MCF 10A (cell line): ENCODE measurements at regions not wholly inside any gene's neighbourhood (a gene's known extent, or its start where the extent isn't known, plus 50 kb on each side); places are given as distances from the start of the nearest gene placed in this dataset.

Experiments
- BruUV-seq: library from RNA; stranded (reverse); fragments of 400-500 nt; replicated peaks from 2 replicates; lab custom pipeline; 2021; lab: Mats Ljungman, UMichigan
- CTCF ChIA-PET: fragments of 300-600 bp; sonication (Branson Sonifier 250); formaldehyde crosslinking; extraction: SDS; loops from one replicate; lab custom pipeline; 2021; ENCODE audit warnings: antibody characterized with exemption, inconsistent platforms; lab: Yijun Ruan, JAX
- POLR2A ChIA-PET: fragments of 300-600, 350-650 bp; sonication (Branson Sonifier 250); formaldehyde crosslinking; extraction: SDS; loops from one replicate; lab custom pipeline; 2020; ENCODE audit warnings: antibody characterized with exemption, inconsistent platforms; lab: Yijun Ruan, JAX
- DNase-seq: peaks from one replicate; pipeline ENCODE4 v3.0.0-alpha.2; 2018; ENCODE audit not compliant: unreplicated experiment
- H3K27ac Mint-ChIP-seq: one replicate; pipeline ENCODE4 v1.8.0; 2022; ENCODE audit warnings: mild to moderate bottlenecking, low read depth, mixed read lengths; ENCODE audit not compliant: unreplicated experiment
- H3K27me3 Mint-ChIP-seq: one replicate; pipeline ENCODE4 v1.8.0; 2022; ENCODE audit warnings: mixed read lengths; ENCODE audit not compliant: insufficient read depth, unreplicated experiment
- H3K36me3 Mint-ChIP-seq: one replicate; pipeline ENCODE4 v1.8.0; 2022; ENCODE audit warnings: mild to moderate bottlenecking, moderate library complexity, mixed read lengths; ENCODE audit not compliant: insufficient read depth, unreplicated experiment
- H3K4me1 Mint-ChIP-seq: one replicate; pipeline ENCODE4 v1.8.0; 2022; ENCODE audit warnings: mixed read lengths; ENCODE audit not compliant: insufficient read depth, unreplicated experiment
- H3K4me3 Mint-ChIP-seq: one replicate; pipeline ENCODE4 v1.8.0; 2022; ENCODE audit warnings: mild to moderate bottlenecking, moderate library complexity, mixed read lengths; ENCODE audit not compliant: unreplicated experiment
- H3K9me3 Mint-ChIP-seq: one replicate; pipeline ENCODE4 v1.8.0; 2022; ENCODE audit warnings: mixed read lengths; ENCODE audit not compliant: unreplicated experiment
- intact Hi-C: fragments of 100-400 bp; cut with micrococcal nuclease; formaldehyde crosslinking; loops from 2 replicates; pipeline ENCODE4 v1.14.1; 2022
- TF ChIP-seq, protein P1 (sequence below): fragments of 200-600 bp; IDR thresholded peaks from one replicate; pipeline ENCODE4 v1.8.0; 2022; ENCODE audit warnings: antibody characterized with exemption, mild to moderate bottlenecking; ENCODE audit not compliant: unreplicated experiment

DNA sequence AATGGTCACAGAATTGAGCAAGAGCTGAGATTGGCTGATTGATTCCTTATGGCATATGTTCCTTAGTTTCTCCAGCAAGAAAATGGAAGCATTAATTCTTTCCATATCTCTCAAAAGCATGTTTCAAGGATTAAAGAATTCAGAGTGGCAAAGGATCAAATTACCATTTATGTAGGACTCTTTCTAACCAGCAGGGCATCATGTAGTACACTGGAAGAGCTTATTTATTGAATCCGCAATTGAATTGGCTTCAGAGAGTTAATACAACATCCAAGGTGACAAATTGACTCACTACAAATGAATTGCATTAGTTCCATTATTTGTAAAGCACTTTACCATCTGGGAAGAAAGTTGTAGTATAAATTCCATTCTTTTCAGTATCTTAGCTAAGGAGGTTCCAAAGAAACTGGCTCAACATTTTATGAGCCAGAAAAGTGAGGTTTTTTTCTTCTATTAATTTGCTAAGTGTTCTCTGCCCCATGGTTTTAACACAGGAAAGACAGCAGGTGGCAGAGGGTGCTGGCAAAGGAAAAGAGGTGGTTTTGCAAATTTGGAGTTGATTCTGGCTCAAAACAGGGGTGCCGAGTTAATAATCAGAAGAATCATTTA is 409.9 kb downstream of the MTX2 start:
- intact Hi-C loops: no loop called here
- no peaks in the 10 kb centered on the region for H3K9me3 Mint-ChIP-seq
- H3K4me1 Mint-ChIP-seq: peaks cover 7% of the 10 kb centered on the region
- no TSS peak for BruUV-seq
- CTCF ChIA-PET: interaction anchor here (0.6 to 0.9 kb wide), 3 partner anchors 25 to 1864 kb away, joined by 3 to 4 read pairs (median 3); no protein-coding TSS in a partner anchor
- no peak for DNase-seq
- no peak overlapping the region for H3K4me3 Mint-ChIP-seq
- no peaks in the 10 kb centered on the region for H3K27me3 Mint-ChIP-seq
- H3K36me3 Mint-ChIP-seq: no peaks in the 10 kb centered on the region
- no peak overlapping the region for H3K27ac Mint-ChIP-seq
- TF ChIP-seq, protein P1, sequence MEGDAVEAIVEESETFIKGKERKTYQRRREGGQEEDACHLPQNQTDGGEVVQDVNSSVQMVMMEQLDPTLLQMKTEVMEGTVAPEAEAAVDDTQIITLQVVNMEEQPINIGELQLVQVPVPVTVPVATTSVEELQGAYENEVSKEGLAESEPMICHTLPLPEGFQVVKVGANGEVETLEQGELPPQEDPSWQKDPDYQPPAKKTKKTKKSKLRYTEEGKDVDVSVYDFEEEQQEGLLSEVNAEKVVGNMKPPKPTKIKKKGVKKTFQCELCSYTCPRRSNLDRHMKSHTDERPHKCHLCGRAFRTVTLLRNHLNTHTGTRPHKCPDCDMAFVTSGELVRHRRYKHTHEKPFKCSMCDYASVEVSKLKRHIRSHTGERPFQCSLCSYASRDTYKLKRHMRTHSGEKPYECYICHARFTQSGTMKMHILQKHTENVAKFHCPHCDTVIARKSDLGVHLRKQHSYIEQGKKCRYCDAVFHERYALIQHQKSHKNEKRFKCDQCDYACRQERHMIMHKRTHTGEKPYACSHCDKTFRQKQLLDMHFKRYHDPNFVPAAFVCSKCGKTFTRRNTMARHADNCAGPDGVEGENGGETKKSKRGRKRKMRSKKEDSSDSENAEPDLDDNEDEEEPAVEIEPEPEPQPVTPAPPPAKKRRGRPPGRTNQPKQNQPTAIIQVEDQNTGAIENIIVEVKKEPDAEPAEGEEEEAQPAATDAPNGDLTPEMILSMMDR: no peak
- POLR2A ChIA-PET: no interaction called here

DNA sequence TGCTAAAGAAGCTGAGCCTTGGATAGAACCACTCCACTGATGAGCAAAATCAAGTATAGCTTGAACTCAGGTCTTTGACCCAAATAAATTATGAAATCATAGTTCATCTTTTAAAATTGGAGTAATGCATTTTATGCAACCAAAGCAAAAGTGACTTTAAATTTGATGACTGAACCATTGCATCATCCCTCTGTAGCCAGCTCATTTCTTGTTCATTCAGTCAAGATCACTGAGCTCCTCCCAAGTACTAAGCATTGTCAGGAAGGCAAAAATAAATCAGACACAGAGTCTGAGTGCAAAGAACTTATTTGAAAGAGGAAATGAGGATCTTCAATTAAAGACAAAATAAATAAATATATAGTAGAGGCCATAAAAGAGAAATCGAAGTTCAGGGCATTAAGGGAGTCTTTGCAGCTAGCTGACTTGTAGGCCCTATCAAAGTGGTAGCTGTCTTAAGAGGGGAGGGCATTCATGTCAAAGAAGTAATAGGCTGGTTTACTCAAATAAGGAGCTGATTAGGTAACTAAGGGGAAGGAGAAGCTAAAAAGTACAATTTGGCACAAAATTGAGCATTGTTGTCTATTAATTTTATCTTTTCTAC is 411.8 kb downstream of the MTX2 start:
- H3K4me3 Mint-ChIP-seq: no peak overlapping the region
- no TSS peak for BruUV-seq
- peaks cover 9% of the 10 kb centered on the region for H3K4me1 Mint-ChIP-seq
- H3K27ac Mint-ChIP-seq: no peak overlapping the region
- peaks cover 16% of the 10 kb centered on the region for H3K27me3 Mint-ChIP-seq
- TF ChIP-seq, protein P1: no peak
- ChIA-PET POLR2A (interaction anchor here (0.6 to 2.2 kb wide), 7 partner anchors 8 to 413 kb away, joined by 3 to 11 read pairs (median 3); no protein-coding TSS in a partner anchor), CTCF (interaction anchor here (0.6 to 2.0 kb wide), 13 partner anchors 8 to 554 kb away, joined by 3 to 6 read pairs (median 4); no protein-coding TSS in a partner anchor)
- intact Hi-C loops: loop anchor here (1.0 kb wide), 1 partner anchor 98 kb away; no protein-coding TSS in a partner anchor
- H3K9me3 Mint-ChIP-seq: no peaks in the 10 kb centered on the region
- peak; percentile 31 for DNase-seq
- no peaks in the 10 kb centered on the region for H3K36me3 Mint-ChIP-seq

DNA sequence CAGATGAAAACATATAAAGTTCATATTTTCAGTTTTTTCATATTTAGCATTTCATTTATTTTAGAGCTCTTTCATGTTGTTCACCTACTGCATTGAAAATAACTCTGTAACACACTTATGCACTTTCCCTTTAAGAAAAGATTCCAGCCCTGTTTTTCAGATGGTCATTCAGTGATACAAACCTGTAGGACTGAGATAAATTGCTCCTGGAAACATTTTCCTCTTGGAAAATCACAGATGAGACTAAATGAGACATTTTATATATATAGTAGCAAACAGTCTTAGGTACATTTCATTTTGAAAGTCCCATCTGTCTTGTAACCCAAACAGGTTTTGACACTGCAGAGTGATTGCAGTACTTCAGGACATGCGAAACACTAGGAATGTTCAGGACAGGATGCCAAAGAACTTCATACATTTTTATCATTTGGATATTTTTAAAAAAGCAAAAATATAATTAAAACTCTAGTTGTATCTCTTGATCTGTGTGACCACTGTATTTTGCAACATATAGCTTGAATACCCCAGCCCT is 412.4 kb downstream of the MTX2 start:
- no TSS peak for BruUV-seq
- Mint-ChIP-seq H3K9me3 (no peaks in the 10 kb centered on the region), H3K27ac (no peak overlapping the region), H3K27me3 (peaks cover 23% of the 10 kb centered on the region), H3K4me3 (no peak overlapping the region), H3K4me1 (peaks cover 12% of the 10 kb centered on the region), H3K36me3 (no peaks in the 10 kb centered on the region)
- no peak for DNase-seq
- CTCF ChIA-PET: interaction anchor here (0.7 to 2.0 kb wide), 11 partner anchors 8 to 555 kb away, joined by 3 to 5 read pairs (median 3); no protein-coding TSS in a partner anchor
- intact Hi-C loops: loop anchor here (1.0 kb wide), 1 partner anchor 98 kb away; no protein-coding TSS in a partner anchor
- TF ChIP-seq, protein P1: no peak
- POLR2A ChIA-PET: interaction anchor here (1.0 to 2.2 kb wide), 5 partner anchors 8 to 18 kb away, joined by 3 to 11 read pairs (median 4); no protein-coding TSS in a partner anchor

DNA sequence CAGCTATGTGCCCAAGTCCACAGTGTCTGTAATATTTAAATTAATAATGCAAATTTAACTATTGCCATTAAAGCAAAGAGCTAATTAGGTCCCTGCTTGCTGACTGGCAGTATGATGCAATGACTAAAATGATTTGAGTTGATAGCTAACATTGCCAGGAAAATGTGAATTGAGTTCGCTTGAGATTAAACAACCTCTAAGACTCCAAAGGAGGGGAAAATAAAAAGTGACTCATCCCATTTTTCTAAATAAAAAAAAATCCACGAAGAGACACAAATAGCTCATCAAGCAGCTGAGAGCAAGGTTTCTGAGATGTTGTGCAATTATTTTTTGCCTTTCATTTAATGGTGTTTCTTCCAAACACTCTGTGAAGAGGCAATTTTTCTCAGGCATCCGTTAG is 413.0 kb downstream of the MTX2 start:
- H3K9me3 Mint-ChIP-seq: no peaks in the 10 kb centered on the region
- H3K4me1 Mint-ChIP-seq: peaks cover 12% of the 10 kb centered on the region
- no TSS peak for BruUV-seq
- H3K4me3 Mint-ChIP-seq: no peak overlapping the region
- H3K27ac Mint-ChIP-seq: peak overlapping the region; percentile 39
- intact Hi-C loops: no loop called here
- peak; percentile 40 for DNase-seq
- TF ChIP-seq, protein P1: no peak
- no peaks in the 10 kb centered on the region for H3K36me3 Mint-ChIP-seq
- ChIA-PET POLR2A (interaction anchor here (0.8 to 2.2 kb wide), 4 partner anchors 10 to 47 kb away, joined by 3 to 11 read pairs (median 4); no protein-coding TSS in a partner anchor), CTCF (interaction anchor here (0.6 to 2.0 kb wide), 5 partner anchors 21 to 467 kb away, joined by 3 to 5 read pairs (median 3); no protein-coding TSS in a partner anchor)
- H3K27me3 Mint-ChIP-seq: peaks cover 23% of the 10 kb centered on the region
